ENCODE measurements at regions not wholly inside any gene's neighbourhood (a gene's known extent, or its start where the extent isn't known, plus 50 kb on each side); places are given as distances from the start of the nearest gene placed in this dataset.

- TF ChIP-seq CTCF (conservative IDR thresholded peaks at IDR 0.05 in 1 of 2, IDR thresholded peaks at IDR 0.05 in 1 of 2; ENCODE audit: low read depth in 1 of 2, low read length in 2 of 2) (no peak), EZH2 (IDR thresholded peaks at IDR 0.05; ENCODE audit: low read length, missing control alignments) (no peak)
Measured at GRCh38 chr12:115833704-115834103, 443.8 kb downstream of the MED13L start.

Measured in fibroblast of lung (primary cell).